ENCODE measurements at regions not wholly inside any gene's neighbourhood (a gene's known extent, or its start where the extent isn't known, plus 50 kb on each side); places are given as distances from the start of the nearest gene placed in this dataset.

- no peak for DNase-seq (ENCODE audit: extremely low read depth in 1 of 2, low read depth in 1 of 2)
These were observed 91.8 kb upstream of the TNFAIP3 start for GRCh38 chr6:137775227-137775626.

GRCh38 chr6:137775720-137776119 lies 91.3 kb upstream of the TNFAIP3 start:
- DNase-seq (ENCODE audit: extremely low read depth in 1 of 2, low read depth in 1 of 2) = no peak

GRCh38 chr6:137776256-137776655 lies 90.8 kb upstream of the TNFAIP3 start:
- no peak for DNase-seq (ENCODE audit: extremely low read depth in 1 of 2, low read depth in 1 of 2)

- DNase-seq (ENCODE audit: extremely low read depth in 1 of 2, low read depth in 1 of 2) = no peak
These were observed 90.0 kb upstream of the TNFAIP3 start for GRCh38 chr6:137776786-137777686.

- DNase-seq (ENCODE audit: extremely low read depth in 1 of 2, low read depth in 1 of 2) = no peak
These were observed 89.4 kb upstream of the TNFAIP3 start for GRCh38 chr6:137777687-137778075.

- DNase-seq (ENCODE audit: extremely low read depth in 1 of 2, low read depth in 1 of 2) = no peak
These were observed 87.1 kb upstream of the TNFAIP3 start for GRCh38 chr6:137779982-137780381.

GRCh38 chr6:137780447-137781034 lies 86.5 kb upstream of the TNFAIP3 start:
- no peak for DNase-seq (ENCODE audit: extremely low read depth in 1 of 2, low read depth in 1 of 2)

- DNase-seq (ENCODE audit: extremely low read depth in 1 of 2, low read depth in 1 of 2) = no peak
These were observed 85.4 kb upstream of the TNFAIP3 start for GRCh38 chr6:137781639-137782038.

- no peak for DNase-seq (ENCODE audit: extremely low read depth in 1 of 2, low read depth in 1 of 2)
These were observed 84.7 kb upstream of the TNFAIP3 start for GRCh38 chr6:137782166-137783039.

GRCh38 chr6:137783710-137784109 lies 83.3 kb upstream of the TNFAIP3 start:
- no peak for DNase-seq (ENCODE audit: extremely low read depth in 1 of 2, low read depth in 1 of 2)

GRCh38 chr6:137784583-137784982 lies 82.5 kb upstream of the TNFAIP3 start:
- DNase-seq (ENCODE audit: extremely low read depth in 1 of 2, low read depth in 1 of 2) = no peak

- DNase-seq (ENCODE audit: extremely low read depth in 1 of 2, low read depth in 1 of 2) = no peak
These were observed 80.0 kb upstream of the TNFAIP3 start for GRCh38 chr6:137787016-137787415.

GRCh38 chr6:137788248-137788647 lies 78.8 kb upstream of the TNFAIP3 start:
- no peak for DNase-seq (ENCODE audit: extremely low read depth in 1 of 2, low read depth in 1 of 2)

GRCh38 chr6:137791281-137792159 lies 75.5 kb upstream of the TNFAIP3 start:
- no peak for DNase-seq (ENCODE audit: extremely low read depth in 1 of 2, low read depth in 1 of 2)

GRCh38 chr6:137792160-137793033 lies 74.7 kb upstream of the TNFAIP3 start:
- DNase-seq (ENCODE audit: extremely low read depth in 1 of 2, low read depth in 1 of 2) = no peak

- no peak for DNase-seq (ENCODE audit: extremely low read depth in 1 of 2, low read depth in 1 of 2)
These were observed 73.1 kb upstream of the TNFAIP3 start for GRCh38 chr6:137793805-137794515.

GRCh38 chr6:137794516-137795201 lies 72.4 kb upstream of the TNFAIP3 start:
- DNase-seq (ENCODE audit: extremely low read depth in 1 of 2, low read depth in 1 of 2) = no peak

GRCh38 chr6:137795501-137795900 lies 71.6 kb upstream of the TNFAIP3 start:
- no peak for DNase-seq (ENCODE audit: extremely low read depth in 1 of 2, low read depth in 1 of 2)

All from activated CD8-positive, alpha-beta memory T cell treated with anti-CD3 and anti-CD28 coated beads for 1 hour (primary cell).